SU-DHL-6 (cell line): ENCODE measurements at regions not wholly inside any gene's neighbourhood (a gene's known extent, or its start where the extent isn't known, plus 50 kb on each side); places are given as distances from the start of the nearest gene placed in this dataset.

Experiments used
- CTCF ChIP-seq: fragments of 200-600 bp; sonication (generic); IDR thresholded peaks from one replicate; pipeline ENCODE4 v1.5.1; 2017; ENCODE audit warnings: antibody characterized with exemption, mild to moderate bottlenecking, low read length, moderate library complexity; ENCODE audit not compliant: insufficient read depth, poor library complexity, severe bottlenecking
- EZH2phosphoT487 ChIP-seq: fragments of 200-600 bp; sonication (generic), shearing (Covaris generic); conservative IDR thresholded peaks from 2 replicates; pipeline ENCODE4 v1.6.1; 2018; ENCODE audit warnings: mild to moderate bottlenecking, antibody characterized with exemption, low read length, moderate library complexity, mixed read lengths

DNA sequence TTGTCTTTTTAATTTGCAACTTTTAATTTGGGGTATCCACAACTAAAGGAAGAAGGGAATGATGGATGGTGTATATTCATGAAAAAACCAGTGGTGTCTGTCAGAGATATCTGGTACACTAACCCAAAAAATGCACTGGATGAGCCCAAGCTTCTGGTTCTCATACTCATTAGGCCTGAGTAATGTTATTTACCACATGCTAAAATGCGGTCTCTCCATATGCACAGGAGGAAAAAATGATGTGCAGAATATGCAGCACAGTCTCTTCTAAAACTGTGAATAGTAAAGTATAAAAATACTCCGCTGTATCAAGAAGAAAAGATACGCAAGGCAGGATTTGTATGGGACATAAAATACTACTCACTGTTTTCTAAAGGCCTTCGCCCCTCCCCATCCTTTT, 275.6 kb upstream of the NAV3 start:
- TF ChIP-seq CTCF (no peak), EZH2phosphoT487 (no peak)
